ENCODE measurements at regions not wholly inside any gene's neighbourhood (a gene's known extent, or its start where the extent isn't known, plus 50 kb on each side); places are given as distances from the start of the nearest gene placed in this dataset.

GRCh38 chr1:30329802-30330557 lies 393.4 kb downstream of the MATN1 start:
- no peak for DNase-seq (ENCODE audit: low read depth)

GRCh38 chr1:30329263-30329753 lies 394.1 kb downstream of the MATN1 start:
- DNase-seq (ENCODE audit: low read depth): no peak

GRCh38 chr1:30328401-30329262 lies 394.8 kb downstream of the MATN1 start:
- no peak for DNase-seq (ENCODE audit: low read depth)

- DNase-seq (ENCODE audit: low read depth): no peak
Observed at GRCh38 chr1:30328100-30328370, 395.4 kb downstream of the MATN1 start.

- DNase-seq (ENCODE audit: low read depth): no peak
Observed at GRCh38 chr1:30327370-30328099, 395.9 kb downstream of the MATN1 start.

- DNase-seq (ENCODE audit: low read depth): no peak
Observed at GRCh38 chr1:30325999-30326398, 397.4 kb downstream of the MATN1 start.

GRCh38 chr1:30325085-30325935 lies 398.1 kb downstream of the MATN1 start:
- no peak for DNase-seq (ENCODE audit: low read depth)

GRCh38 chr1:30324251-30325084 lies 398.9 kb downstream of the MATN1 start:
- no peak for DNase-seq (ENCODE audit: low read depth)

GRCh38 chr1:30323841-30324240 lies 399.5 kb downstream of the MATN1 start:
- DNase-seq (ENCODE audit: low read depth): no peak

- no peak for DNase-seq (ENCODE audit: low read depth)
Observed at GRCh38 chr1:30323352-30323751, 400.0 kb downstream of the MATN1 start.

GRCh38 chr1:30322859-30323257 lies 400.5 kb downstream of the MATN1 start:
- DNase-seq (ENCODE audit: low read depth): no peak

GRCh38 chr1:30321996-30322858 lies 401.2 kb downstream of the MATN1 start:
- no peak for DNase-seq (ENCODE audit: low read depth)

- DNase-seq (ENCODE audit: low read depth): no peak
Observed at GRCh38 chr1:30321246-30321910, 402.0 kb downstream of the MATN1 start.

- DNase-seq (ENCODE audit: low read depth): no peak
Observed at GRCh38 chr1:30320581-30320890, 402.8 kb downstream of the MATN1 start.

- DNase-seq (ENCODE audit: low read depth): no peak
Observed at GRCh38 chr1:30319765-30320580, 403.4 kb downstream of the MATN1 start.

GRCh38 chr1:30318864-30319718 lies 404.3 kb downstream of the MATN1 start:
- no peak for DNase-seq (ENCODE audit: low read depth)

- no peak for DNase-seq (ENCODE audit: low read depth)
Observed at GRCh38 chr1:30318413-30318812, 405.0 kb downstream of the MATN1 start.

- no peak for DNase-seq (ENCODE audit: low read depth)
Observed at GRCh38 chr1:30317921-30318320, 405.5 kb downstream of the MATN1 start.

Measured in fibroblast of gingiva (primary cell).